ENCODE measurements at regions not wholly inside any gene's neighbourhood (a gene's known extent, or its start where the extent isn't known, plus 50 kb on each side); places are given as distances from the start of the nearest gene placed in this dataset.

DNA sequence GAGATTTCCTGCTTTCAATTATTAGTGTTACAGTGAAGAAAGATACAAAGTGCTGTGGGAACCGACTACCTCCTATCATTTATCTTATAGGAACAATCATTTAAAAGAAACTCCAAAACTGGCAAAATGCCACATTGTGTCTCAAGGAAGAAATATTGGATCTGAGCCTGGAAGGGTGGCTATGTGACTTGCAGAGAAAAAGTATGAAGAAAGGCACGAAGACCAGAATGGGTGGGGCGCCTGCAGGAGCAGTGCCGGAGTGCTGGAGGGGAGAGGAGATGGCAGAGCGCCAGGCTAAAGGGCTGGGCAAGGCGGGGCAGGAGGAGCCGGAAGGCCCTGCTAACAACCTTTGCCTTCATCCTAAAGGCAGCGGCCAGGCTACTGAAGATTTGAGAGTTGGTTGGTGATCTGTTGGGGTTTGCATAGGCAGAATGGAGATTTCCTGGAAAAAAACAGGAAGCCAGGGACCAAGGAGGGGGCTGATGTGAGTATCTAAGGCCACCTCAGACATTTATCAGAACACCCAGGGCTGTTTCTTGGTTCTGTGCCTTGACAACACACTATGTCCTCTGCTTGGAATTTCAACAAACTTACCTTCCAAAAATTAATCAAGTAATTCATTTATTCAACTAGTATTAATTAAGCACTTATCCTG lies 125.6 kb downstream of the MAFB start:
- ChIA-PET POLR2A (interaction anchor here (0.5 kb wide), 1 partner anchor 696 kb away, joined by 3 read pairs; no protein-coding TSS in a partner anchor), CTCF (no interaction called here)
- TF ChIP-seq, protein P1, sequence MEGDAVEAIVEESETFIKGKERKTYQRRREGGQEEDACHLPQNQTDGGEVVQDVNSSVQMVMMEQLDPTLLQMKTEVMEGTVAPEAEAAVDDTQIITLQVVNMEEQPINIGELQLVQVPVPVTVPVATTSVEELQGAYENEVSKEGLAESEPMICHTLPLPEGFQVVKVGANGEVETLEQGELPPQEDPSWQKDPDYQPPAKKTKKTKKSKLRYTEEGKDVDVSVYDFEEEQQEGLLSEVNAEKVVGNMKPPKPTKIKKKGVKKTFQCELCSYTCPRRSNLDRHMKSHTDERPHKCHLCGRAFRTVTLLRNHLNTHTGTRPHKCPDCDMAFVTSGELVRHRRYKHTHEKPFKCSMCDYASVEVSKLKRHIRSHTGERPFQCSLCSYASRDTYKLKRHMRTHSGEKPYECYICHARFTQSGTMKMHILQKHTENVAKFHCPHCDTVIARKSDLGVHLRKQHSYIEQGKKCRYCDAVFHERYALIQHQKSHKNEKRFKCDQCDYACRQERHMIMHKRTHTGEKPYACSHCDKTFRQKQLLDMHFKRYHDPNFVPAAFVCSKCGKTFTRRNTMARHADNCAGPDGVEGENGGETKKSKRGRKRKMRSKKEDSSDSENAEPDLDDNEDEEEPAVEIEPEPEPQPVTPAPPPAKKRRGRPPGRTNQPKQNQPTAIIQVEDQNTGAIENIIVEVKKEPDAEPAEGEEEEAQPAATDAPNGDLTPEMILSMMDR (IDR thresholded peaks at IDR 0.05; ENCODE audit: control extremely low read depth, extremely low read depth, low read depth, missing control alignments), result no peak
- DNase-seq (ENCODE audit: extremely low spot score), result no peak

GRCh38 chr20:40562031-40562430 lies 127.0 kb downstream of the MAFB start:
- no peak for DNase-seq (ENCODE audit: extremely low spot score)
- TF ChIP-seq, protein P1 (IDR thresholded peaks at IDR 0.05; ENCODE audit: control extremely low read depth, extremely low read depth, low read depth, missing control alignments), result no peak
- CTCF ChIA-PET, result interaction anchor here (1.3 kb wide), 1 partner anchor 9 kb away, joined by 3 read pairs; no protein-coding TSS in a partner anchor
- POLR2A ChIA-PET, result no interaction called here

- DNase-seq (ENCODE audit: extremely low spot score), result no peak
- ChIA-PET POLR2A (no interaction called here), CTCF (no interaction called here)
- TF ChIP-seq, protein P1 (IDR thresholded peaks at IDR 0.05; ENCODE audit: control extremely low read depth, extremely low read depth, low read depth, missing control alignments), result no peak
These were observed 127.8 kb downstream of the MAFB start for GRCh38 chr20:40561187-40561586.

- no peak for DNase-seq (ENCODE audit: extremely low spot score)
- ChIA-PET POLR2A (no interaction called here), CTCF (no interaction called here)
- TF ChIP-seq, protein P1 (IDR thresholded peaks at IDR 0.05; ENCODE audit: control extremely low read depth, extremely low read depth, low read depth, missing control alignments), result no peak
These were observed 130.8 kb downstream of the MAFB start for GRCh38 chr20:40558212-40558611.

- CTCF ChIA-PET, result no interaction called here
- TF ChIP-seq, protein P1 (IDR thresholded peaks at IDR 0.05; ENCODE audit: control extremely low read depth, extremely low read depth, low read depth, missing control alignments), result no peak
- DNase-seq (ENCODE audit: extremely low spot score), result no peak
- POLR2A ChIA-PET, result no interaction called here
These were observed 137.9 kb downstream of the MAFB start for GRCh38 chr20:40551125-40551530.

GRCh38 chr20:40547483-40548091 lies 141.4 kb downstream of the MAFB start:
- TF ChIP-seq, protein P1 (IDR thresholded peaks at IDR 0.05; ENCODE audit: control extremely low read depth, extremely low read depth, low read depth, missing control alignments), result no peak
- POLR2A ChIA-PET, result no interaction called here

More at GRCh38 chr20:40547483-40548091, 141.4 kb downstream of the MAFB start:
- CTCF ChIA-PET, result interaction anchor here (1.2 kb wide), 1 partner anchor 19 kb away, joined by 3 read pairs; no protein-coding TSS in a partner anchor
- DNase-seq (ENCODE audit: extremely low spot score), result no peak

Measured in GM10248 (cell line).